NCI-H69 (cell line): ENCODE measurements at regions not wholly inside any gene's neighbourhood (a gene's known extent, or its start where the extent isn't known, plus 50 kb on each side); places are given as distances from the start of the nearest gene placed in this dataset.

ENCODE experiments used
- DNase-seq: peaks from one replicate; lab custom pipeline; 2025; lab: John Stamatoyannopoulos, UW

GRCh38 chr7:31175672-31176071, 123.6 kb downstream of the ADCYAP1R1 start:
- DNase-seq: no peak

- no peak for DNase-seq
Observed at GRCh38 chr7:31171984-31172383, 119.9 kb downstream of the ADCYAP1R1 start.

- no peak for DNase-seq
Observed at GRCh38 chr7:31171216-31171785, 119.2 kb downstream of the ADCYAP1R1 start.
